ENCODE measurements at regions not wholly inside any gene's neighbourhood (a gene's known extent, or its start where the extent isn't known, plus 50 kb on each side); places are given as distances from the start of the nearest gene placed in this dataset.
"Not testable (repeated sequence)": the region's sequence is repeated elsewhere in the genome, so short reads cannot be mapped to it uniquely, and the experiment has no call there.

DNA sequence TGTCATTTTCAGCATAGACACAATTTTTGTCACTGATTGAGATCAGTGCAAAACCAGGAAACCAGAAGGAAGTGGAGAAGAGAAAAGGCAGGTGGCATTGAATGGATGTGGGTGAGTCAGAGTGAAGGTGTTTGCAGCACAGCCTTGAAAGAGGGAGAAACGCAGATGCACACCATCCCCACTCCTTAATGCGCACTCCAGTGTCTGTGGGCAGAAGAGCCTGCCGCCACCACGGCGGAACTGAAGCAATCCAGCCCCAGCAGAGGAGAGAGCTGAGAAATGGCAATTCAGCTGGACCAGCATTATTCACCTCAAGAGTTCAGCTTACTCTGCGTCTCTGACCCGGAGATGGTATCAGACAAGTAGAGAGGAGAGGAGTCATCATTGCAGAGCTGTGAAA lies 393.1 kb upstream of the FRG1 start:
- no peak for TF ChIP-seq CTCF (IDR thresholded peaks at IDR 0.05; ENCODE audit: partially characterized antibody, unreplicated experiment)
- no peak overlapping the region for H3K27ac Mint-ChIP-seq (ENCODE audit: unreplicated experiment)
- no peak for DNase-seq
- H3K27me3 Mint-ChIP-seq (ENCODE audit: unreplicated experiment), result no peaks in the 10 kb centered on the region
- no peaks in the 10 kb centered on the region for H3K36me3 Mint-ChIP-seq (ENCODE audit: unreplicated experiment)
- no peaks in the 10 kb centered on the region for H3K9me3 Mint-ChIP-seq (ENCODE audit: unreplicated experiment)
- no peaks in the 10 kb centered on the region for H3K4me1 Mint-ChIP-seq (ENCODE audit: low read depth, unreplicated experiment)
- H3K4me3 Mint-ChIP-seq (ENCODE audit: unreplicated experiment), result no peak overlapping the region

- H3K27ac Mint-ChIP-seq (ENCODE audit: unreplicated experiment), result no peak overlapping the region
- no peaks in the 10 kb centered on the region for H3K36me3 Mint-ChIP-seq (ENCODE audit: unreplicated experiment)
- H3K27me3 Mint-ChIP-seq (ENCODE audit: unreplicated experiment), result no peaks in the 10 kb centered on the region
- H3K4me1 Mint-ChIP-seq (ENCODE audit: low read depth, unreplicated experiment), result no peaks in the 10 kb centered on the region
- no peak for DNase-seq
- TF ChIP-seq CTCF (IDR thresholded peaks at IDR 0.05; ENCODE audit: partially characterized antibody, unreplicated experiment), result no peak
- no peaks in the 10 kb centered on the region for H3K9me3 Mint-ChIP-seq (ENCODE audit: unreplicated experiment)
- no peak overlapping the region for H3K4me3 Mint-ChIP-seq (ENCODE audit: unreplicated experiment)
Measured at GRCh38 chr4:189548484-189549125, 392.1 kb upstream of the FRG1 start.

DNA sequence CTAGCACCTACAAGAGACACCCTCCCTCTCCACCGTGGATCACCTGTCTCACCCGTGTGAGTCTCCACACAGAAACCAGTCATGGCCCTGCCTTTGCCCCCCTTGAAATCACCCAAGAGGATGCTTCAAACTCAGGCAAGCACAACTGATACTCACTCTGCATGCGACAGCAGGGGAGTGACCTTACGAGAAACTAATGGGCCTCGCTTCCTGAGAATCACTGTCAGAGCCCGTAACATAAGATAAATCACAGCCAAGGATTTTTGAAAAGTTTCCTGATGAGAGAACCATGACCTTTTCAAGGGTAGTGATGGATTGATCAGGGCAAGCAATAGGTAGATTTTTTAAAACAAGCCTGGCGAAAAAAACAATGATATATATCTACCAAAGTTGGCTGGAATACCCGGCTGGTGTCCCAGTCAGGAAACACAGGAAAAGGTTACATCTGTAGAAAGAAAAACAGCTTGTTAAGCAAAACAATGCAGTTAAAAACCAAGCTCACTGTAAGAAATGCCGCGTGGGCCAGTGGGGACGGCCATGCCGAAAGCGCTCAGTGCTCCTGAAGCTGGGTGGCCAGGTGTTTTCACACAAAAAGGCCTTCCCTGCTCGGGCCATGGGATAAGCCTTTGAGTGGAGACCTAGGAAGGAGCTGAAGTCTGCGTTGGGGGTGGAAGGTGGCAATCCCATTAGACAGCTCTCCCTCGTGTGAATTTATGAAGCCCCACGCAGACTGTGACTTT lies 388.6 kb upstream of the FRG1 start:
- H3K27ac Mint-ChIP-seq (ENCODE audit: unreplicated experiment); H3K4me3 Mint-ChIP-seq (ENCODE audit: unreplicated experiment); H3K9me3 Mint-ChIP-seq (ENCODE audit: unreplicated experiment); DNase-seq; H3K27me3 Mint-ChIP-seq (ENCODE audit: unreplicated experiment); H3K4me1 Mint-ChIP-seq (ENCODE audit: low read depth, unreplicated experiment); H3K36me3 Mint-ChIP-seq (ENCODE audit: unreplicated experiment): not testable (repeated sequence)

GRCh38 chr4:189560605-189561004 lies 380.1 kb upstream of the FRG1 start:
- DNase-seq; H3K4me1 Mint-ChIP-seq (ENCODE audit: low read depth, unreplicated experiment); H3K27me3 Mint-ChIP-seq (ENCODE audit: unreplicated experiment); H3K9me3 Mint-ChIP-seq (ENCODE audit: unreplicated experiment); H3K27ac Mint-ChIP-seq (ENCODE audit: unreplicated experiment); H3K36me3 Mint-ChIP-seq (ENCODE audit: unreplicated experiment); H3K4me3 Mint-ChIP-seq (ENCODE audit: unreplicated experiment): not testable (repeated sequence)

DNA sequence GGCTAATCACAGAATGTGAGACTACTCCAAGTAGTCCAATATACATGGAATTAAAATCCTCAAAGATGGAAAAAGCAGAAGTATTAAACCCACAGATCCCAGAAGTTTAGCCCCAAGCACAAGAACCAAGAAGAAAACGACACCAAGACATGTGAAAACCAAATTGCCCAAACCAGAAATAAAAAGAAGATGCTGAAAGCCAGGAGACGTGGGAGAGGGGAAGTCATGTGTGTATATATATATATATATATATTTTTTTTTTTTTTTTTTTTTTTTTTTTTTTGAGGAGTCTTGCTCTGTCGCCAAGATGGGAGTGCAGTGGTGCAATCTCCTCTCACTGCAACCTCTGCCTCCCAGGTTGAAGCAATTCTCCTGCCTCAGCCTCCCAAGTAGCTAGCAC lies 376.9 kb upstream of the FRG1 start:
- DNase-seq; H3K9me3 Mint-ChIP-seq (ENCODE audit: unreplicated experiment); H3K27me3 Mint-ChIP-seq (ENCODE audit: unreplicated experiment); H3K36me3 Mint-ChIP-seq (ENCODE audit: unreplicated experiment); H3K4me3 Mint-ChIP-seq (ENCODE audit: unreplicated experiment); H3K4me1 Mint-ChIP-seq (ENCODE audit: low read depth, unreplicated experiment); H3K27ac Mint-ChIP-seq (ENCODE audit: unreplicated experiment): not testable (repeated sequence)

DNA sequence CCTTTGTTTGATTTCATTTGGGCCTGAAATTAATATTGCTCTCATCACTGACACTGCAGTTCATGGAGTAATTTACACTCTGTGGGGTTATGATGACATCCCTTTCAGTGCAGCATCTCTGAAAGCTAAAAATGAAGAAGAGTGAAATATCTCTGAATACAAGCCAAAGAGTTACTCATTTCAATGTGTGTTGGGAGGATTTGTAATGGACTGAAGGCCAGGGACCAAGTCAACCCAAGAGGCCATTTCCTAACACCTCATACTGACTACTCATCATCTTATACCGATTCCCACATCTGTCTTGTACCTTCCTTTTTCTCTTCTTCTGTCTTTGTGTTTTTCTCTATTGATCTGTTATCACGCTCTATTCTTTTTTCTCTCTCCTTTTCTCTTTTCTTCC lies 374.4 kb upstream of the FRG1 start:
- not testable (repeated sequence) for H3K4me3 Mint-ChIP-seq (ENCODE audit: unreplicated experiment); H3K9me3 Mint-ChIP-seq (ENCODE audit: unreplicated experiment); DNase-seq; H3K4me1 Mint-ChIP-seq (ENCODE audit: low read depth, unreplicated experiment); H3K27me3 Mint-ChIP-seq (ENCODE audit: unreplicated experiment); H3K36me3 Mint-ChIP-seq (ENCODE audit: unreplicated experiment); H3K27ac Mint-ChIP-seq (ENCODE audit: unreplicated experiment)

DNA sequence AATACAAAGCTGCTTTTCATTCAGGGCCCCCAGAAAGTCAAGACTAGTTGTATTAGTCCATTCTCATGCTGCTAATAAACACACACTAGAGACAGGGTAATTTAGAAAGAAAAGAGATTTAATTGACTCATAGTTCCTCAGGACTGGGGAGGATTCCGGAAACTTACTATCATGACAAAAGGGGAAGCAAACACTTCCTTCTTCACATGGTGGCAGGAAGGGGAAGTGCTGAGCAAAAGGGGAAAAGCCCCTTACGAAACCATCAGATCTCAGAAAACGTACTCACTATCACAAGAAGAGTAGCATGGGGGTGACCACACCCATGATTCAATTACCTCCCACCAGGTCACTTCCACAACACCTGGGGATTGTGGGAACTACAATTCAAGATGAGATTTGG lies 373.8 kb upstream of the FRG1 start:
- not testable (repeated sequence) for H3K9me3 Mint-ChIP-seq (ENCODE audit: unreplicated experiment); H3K36me3 Mint-ChIP-seq (ENCODE audit: unreplicated experiment); DNase-seq; H3K27me3 Mint-ChIP-seq (ENCODE audit: unreplicated experiment); H3K27ac Mint-ChIP-seq (ENCODE audit: unreplicated experiment); H3K4me3 Mint-ChIP-seq (ENCODE audit: unreplicated experiment); H3K4me1 Mint-ChIP-seq (ENCODE audit: low read depth, unreplicated experiment)

DNA sequence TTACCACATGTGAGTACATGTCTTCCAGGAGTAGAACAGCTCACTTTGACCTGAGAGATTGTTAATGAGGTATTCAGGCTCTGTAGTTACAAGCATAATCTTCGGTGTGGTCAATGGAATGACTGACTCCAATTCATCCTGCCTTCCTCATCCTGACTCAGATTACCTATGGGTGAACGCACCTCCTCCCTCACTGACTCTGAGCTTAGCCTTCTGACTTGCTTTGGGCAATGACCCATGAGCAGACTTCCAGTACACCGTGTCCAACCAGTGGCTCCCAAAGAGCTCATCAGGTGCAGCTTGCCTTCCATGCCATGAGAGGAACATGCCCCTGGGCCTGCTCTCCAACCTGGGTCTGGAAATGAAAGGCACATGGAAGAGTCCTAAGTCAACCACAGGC lies 361.0 kb upstream of the FRG1 start:
- H3K4me1 Mint-ChIP-seq (ENCODE audit: low read depth, unreplicated experiment); H3K4me3 Mint-ChIP-seq (ENCODE audit: unreplicated experiment); DNase-seq; H3K27ac Mint-ChIP-seq (ENCODE audit: unreplicated experiment); H3K36me3 Mint-ChIP-seq (ENCODE audit: unreplicated experiment); H3K9me3 Mint-ChIP-seq (ENCODE audit: unreplicated experiment); H3K27me3 Mint-ChIP-seq (ENCODE audit: unreplicated experiment): not testable (repeated sequence)

GRCh38 chr4:189586908-189587632 lies 353.6 kb upstream of the FRG1 start:
- not testable (repeated sequence) for H3K9me3 Mint-ChIP-seq (ENCODE audit: unreplicated experiment); H3K4me3 Mint-ChIP-seq (ENCODE audit: unreplicated experiment); DNase-seq; H3K36me3 Mint-ChIP-seq (ENCODE audit: unreplicated experiment); H3K27me3 Mint-ChIP-seq (ENCODE audit: unreplicated experiment); H3K4me1 Mint-ChIP-seq (ENCODE audit: low read depth, unreplicated experiment); H3K27ac Mint-ChIP-seq (ENCODE audit: unreplicated experiment)

GRCh38 chr4:189589201-189589600 lies 351.5 kb upstream of the FRG1 start:
- H3K4me1 Mint-ChIP-seq (ENCODE audit: low read depth, unreplicated experiment); DNase-seq; H3K27me3 Mint-ChIP-seq (ENCODE audit: unreplicated experiment); H3K36me3 Mint-ChIP-seq (ENCODE audit: unreplicated experiment); H3K4me3 Mint-ChIP-seq (ENCODE audit: unreplicated experiment); H3K9me3 Mint-ChIP-seq (ENCODE audit: unreplicated experiment); H3K27ac Mint-ChIP-seq (ENCODE audit: unreplicated experiment): not testable (repeated sequence)

All from glutamatergic neuron (in vitro differentiated cells).